ENCODE measurements at regions not wholly inside any gene's neighbourhood (a gene's known extent, or its start where the extent isn't known, plus 50 kb on each side); places are given as distances from the start of the nearest gene placed in this dataset.
"Not testable (repeated sequence)": the region's sequence is repeated elsewhere in the genome, so short reads cannot be mapped to it uniquely, and the experiment has no call there.

DNA sequence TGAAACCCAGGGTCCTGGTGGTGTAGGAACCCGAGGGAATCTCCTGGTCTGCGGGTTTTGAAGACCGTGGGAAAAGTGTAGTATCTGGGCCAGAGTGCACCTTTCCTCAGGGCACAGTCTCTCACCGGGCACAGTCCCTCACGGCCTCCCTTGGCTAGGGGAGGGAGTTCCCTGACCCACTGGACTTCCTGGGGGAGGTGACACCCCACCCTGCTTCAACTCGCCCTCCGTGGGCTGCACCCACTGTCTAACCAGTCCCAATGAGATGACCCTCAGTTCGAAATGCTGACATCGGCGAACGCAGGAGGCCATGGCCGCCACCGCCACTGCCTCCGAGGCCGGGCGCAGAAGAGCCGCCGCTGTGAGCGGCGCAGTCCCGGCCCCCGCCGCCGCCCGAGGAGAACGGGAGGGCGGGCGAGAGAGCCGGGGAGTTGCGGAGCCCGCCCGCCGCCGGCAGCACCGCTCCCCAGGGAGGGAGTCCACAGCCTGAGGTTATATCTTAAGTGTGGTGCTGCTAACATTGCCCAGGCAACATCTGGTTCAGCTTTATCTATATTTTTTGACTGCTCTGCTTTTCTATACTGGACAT is 87.4 kb upstream of the GOLGA6L22 start:
- TF ChIP-seq EZH2 (IDR thresholded peaks at IDR 0.05; ENCODE audit: low read length, unreplicated experiment); EZH2phosphoT487 (IDR thresholded peaks at IDR 0.05; ENCODE audit: borderline replicate concordance, low read length): not testable (repeated sequence)
- TF ChIP-seq, protein P1, sequence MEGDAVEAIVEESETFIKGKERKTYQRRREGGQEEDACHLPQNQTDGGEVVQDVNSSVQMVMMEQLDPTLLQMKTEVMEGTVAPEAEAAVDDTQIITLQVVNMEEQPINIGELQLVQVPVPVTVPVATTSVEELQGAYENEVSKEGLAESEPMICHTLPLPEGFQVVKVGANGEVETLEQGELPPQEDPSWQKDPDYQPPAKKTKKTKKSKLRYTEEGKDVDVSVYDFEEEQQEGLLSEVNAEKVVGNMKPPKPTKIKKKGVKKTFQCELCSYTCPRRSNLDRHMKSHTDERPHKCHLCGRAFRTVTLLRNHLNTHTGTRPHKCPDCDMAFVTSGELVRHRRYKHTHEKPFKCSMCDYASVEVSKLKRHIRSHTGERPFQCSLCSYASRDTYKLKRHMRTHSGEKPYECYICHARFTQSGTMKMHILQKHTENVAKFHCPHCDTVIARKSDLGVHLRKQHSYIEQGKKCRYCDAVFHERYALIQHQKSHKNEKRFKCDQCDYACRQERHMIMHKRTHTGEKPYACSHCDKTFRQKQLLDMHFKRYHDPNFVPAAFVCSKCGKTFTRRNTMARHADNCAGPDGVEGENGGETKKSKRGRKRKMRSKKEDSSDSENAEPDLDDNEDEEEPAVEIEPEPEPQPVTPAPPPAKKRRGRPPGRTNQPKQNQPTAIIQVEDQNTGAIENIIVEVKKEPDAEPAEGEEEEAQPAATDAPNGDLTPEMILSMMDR (conservative IDR thresholded peaks at IDR 0.05; ENCODE audit: low read depth, low read length): not testable (repeated sequence)

Measured in PC-3 (cell line).